Neural progenitor cell (in vitro differentiated cells): ENCODE measurements at regions not wholly inside any gene's neighbourhood (a gene's known extent, or its start where the extent isn't known, plus 50 kb on each side); places are given as distances from the start of the nearest gene placed in this dataset.

Experiments
- DNase-seq: peaks from one replicate; pipeline ENCODE4 v3.0.0-alpha.2; 2016; ENCODE audit warnings: low spot score
- H2AFZ ChIP-seq: fragments of 200-600 bp; sonication (generic); replicated peaks from 2 replicates; pipeline ENCODE4 v1.6.1; 2016; ENCODE audit warnings: antibody characterized with exemption
- H3F3A ChIP-seq: fragments of 200-600 bp; sonication (generic); 2 replicates; pipeline ENCODE4 v1.6.1; 2016; ENCODE audit warnings: antibody characterized with exemption, low read depth
- H3K27ac ChIP-seq: fragments of 200-600 bp; sonication (generic); 2 replicates; pipeline ENCODE4 v1.5.1; 2016; ENCODE audit warnings: mild to moderate bottlenecking
- H3K27me3 ChIP-seq: fragments of 200-600 bp; sonication (generic); 2 replicates; pipeline ENCODE4 v1.6.1; 2016; ENCODE audit warnings: mild to moderate bottlenecking, moderate library complexity
- H3K36me3 ChIP-seq: fragments of 200-600 bp; sonication (generic); 2 replicates; pipeline ENCODE4 v1.5.1; 2016
- H3K4me1 ChIP-seq: fragments of 200-600 bp; sonication (generic); 2 replicates; pipeline ENCODE4 v1.6.1; 2016; ENCODE audit warnings: mixed run types
- H3K4me2 ChIP-seq: fragments of 200-600 bp; sonication (generic); 2 replicates; pipeline ENCODE4 v1.6.1; 2016
- H3K4me3 ChIP-seq: fragments of 200-600 bp; sonication (generic); 2 replicates; pipeline ENCODE4 v1.5.1; 2016
- H3K79me2 ChIP-seq: fragments of 200-600 bp; sonication (generic); 2 replicates; pipeline ENCODE4 v1.6.1; 2016; ENCODE audit warnings: low read depth
- H3K9ac ChIP-seq: fragments of 200-600 bp; sonication (generic); 2 replicates; pipeline ENCODE4 v1.6.1; 2016
- H3K9me3 ChIP-seq: fragments of 200-600 bp; sonication (generic); 2 replicates; pipeline ENCODE4 v1.5.1; 2016; ENCODE audit warnings: low read depth
- H4K20me1 ChIP-seq: fragments of 200-600 bp; sonication (generic); 2 replicates; pipeline ENCODE4 v1.6.1; 2016; ENCODE audit warnings: low read depth
- H3K27ac Mint-ChIP-seq: 3 replicates; pipeline ENCODE4 v1.8.0; 2021; ENCODE audit warnings: mixed read lengths
- H3K27me3 Mint-ChIP-seq: 2 replicates; pipeline ENCODE4 v1.8.0; 2022; ENCODE audit warnings: low read depth, mild to moderate bottlenecking, inconsistent platforms, moderate library complexity, mixed read lengths; ENCODE audit not compliant: insufficient read depth
- H3K36me3 Mint-ChIP-seq: 3 replicates; pipeline ENCODE4 v1.8.0; 2021; ENCODE audit warnings: mixed read lengths
- H3K4me1 Mint-ChIP-seq: 3 replicates; pipeline ENCODE4 v1.8.0; 2021; ENCODE audit warnings: mixed read lengths
- H3K4me3 Mint-ChIP-seq: 3 replicates; pipeline ENCODE4 v1.8.0; 2021; ENCODE audit warnings: mild to moderate bottlenecking, moderate library complexity, mixed read lengths
- H3K9me3 Mint-ChIP-seq: 3 replicates; pipeline ENCODE4 v1.8.0; 2020; ENCODE audit warnings: mixed read lengths
- CTCF ChIP-seq: fragments of 200-600 bp; sonication (generic); IDR thresholded peaks from 2 replicates; pipeline ENCODE4 v1.5.1; 2017; ENCODE audit warnings: antibody characterized with exemption, mild to moderate bottlenecking
- EZH2 ChIP-seq: fragments of 200-600 bp; sonication (generic); IDR thresholded peaks from 2 replicates; pipeline ENCODE4 v1.6.1; 2017; ENCODE audit warnings: antibody characterized with exemption, mild to moderate bottlenecking, moderate library complexity
- EZH2phosphoT487 ChIP-seq: fragments of 200-600 bp; sonication (generic); IDR thresholded peaks from 2 replicates; pipeline ENCODE4 v1.6.1; 2017; ENCODE audit warnings: antibody characterized with exemption

GRCh38 chr21:9758888-9759287 lies 762.5 kb upstream of the TPTE start:
- Histone ChIP-seq H3K9me3 (peaks cover 79% of the 10 kb centered on the region), H3K27me3 (no peaks in the 10 kb centered on the region), H3K79me2 (no peaks in the 10 kb centered on the region), H3K36me3 (peaks cover 4% of the 10 kb centered on the region), H2AFZ (no peak overlapping the region), H3F3A (no peaks in the 10 kb centered on the region), H3K9ac (no peak overlapping the region), H3K4me1 (no peaks in the 10 kb centered on the region), H3K4me2 (no peak overlapping the region), H4K20me1 (no peaks in the 10 kb centered on the region), H3K27ac (no peak overlapping the region), H3K4me3 (no peak overlapping the region)
- no peak for TF ChIP-seq EZH2
- no peak for TF ChIP-seq EZH2phosphoT487
- no peak for TF ChIP-seq CTCF
- DNase-seq = no peak
- no peak overlapping the region for H3K27ac Mint-ChIP-seq
- peaks cover 2% of the 10 kb centered on the region for H3K27me3 Mint-ChIP-seq
- H3K36me3 Mint-ChIP-seq = no peaks in the 10 kb centered on the region
- no peak overlapping the region for H3K4me3 Mint-ChIP-seq
- no peaks in the 10 kb centered on the region for H3K4me1 Mint-ChIP-seq
- H3K9me3 Mint-ChIP-seq = peaks cover 18% of the 10 kb centered on the region

- Mint-ChIP-seq H3K27ac (no peak overlapping the region), H3K4me3 (no peak overlapping the region), H3K4me1 (no peaks in the 10 kb centered on the region), H3K9me3 (peaks cover 13% of the 10 kb centered on the region), H3K36me3 (no peaks in the 10 kb centered on the region), H3K27me3 (peaks cover 2% of the 10 kb centered on the region)
- Histone ChIP-seq H3K9ac (no peak overlapping the region), H3K27ac (no peak overlapping the region), H3F3A (no peaks in the 10 kb centered on the region), H3K4me1 (no peaks in the 10 kb centered on the region), H3K27me3 (no peaks in the 10 kb centered on the region), H3K36me3 (peaks cover 4% of the 10 kb centered on the region), H3K79me2 (no peaks in the 10 kb centered on the region), H3K4me2 (no peak overlapping the region), H2AFZ (no peak overlapping the region), H4K20me1 (no peaks in the 10 kb centered on the region), H3K4me3 (no peak overlapping the region), H3K9me3 (peaks cover 86% of the 10 kb centered on the region)
- DNase-seq = no peak
- TF ChIP-seq CTCF (no peak), EZH2 (no peak), EZH2phosphoT487 (no peak)
Measured at GRCh38 chr21:9759972-9760371, 761.4 kb upstream of the TPTE start.

- no peak for TF ChIP-seq EZH2
- TF ChIP-seq EZH2phosphoT487 = no peak
- no peak for TF ChIP-seq CTCF
- Mint-ChIP-seq H3K9me3 (peaks cover 7% of the 10 kb centered on the region), H3K4me1 (no peaks in the 10 kb centered on the region), H3K36me3 (no peaks in the 10 kb centered on the region), H3K27me3 (peaks cover 2% of the 10 kb centered on the region), H3K27ac (no peak overlapping the region), H3K4me3 (no peak overlapping the region)
- DNase-seq = no peak
- Histone ChIP-seq H3K9me3 (peaks cover 87% of the 10 kb centered on the region), H2AFZ (no peak overlapping the region), H3K4me3 (no peak overlapping the region), H3F3A (no peaks in the 10 kb centered on the region), H3K27me3 (no peaks in the 10 kb centered on the region), H3K9ac (no peak overlapping the region), H3K27ac (no peak overlapping the region), H3K36me3 (peaks cover 4% of the 10 kb centered on the region), H3K79me2 (no peaks in the 10 kb centered on the region), H3K4me2 (no peak overlapping the region), H4K20me1 (no peaks in the 10 kb centered on the region), H3K4me1 (no peaks in the 10 kb centered on the region)
Measured at GRCh38 chr21:9760398-9761074, 760.8 kb upstream of the TPTE start.
